GM12875 (cell line): ENCODE measurements at regions not wholly inside any gene's neighbourhood (a gene's known extent, or its start where the extent isn't known, plus 50 kb on each side); places are given as distances from the start of the nearest gene placed in this dataset.

ENCODE experiments used
- H3K4me3 ChIP-seq: one replicate; pipeline ENCODE4 v1.5.1; 2011; ENCODE audit warnings: low read depth, low read length, control low read depth
- CTCF ChIP-seq: IDR thresholded peaks from 2 replicates; pipeline ENCODE4 v1.5.1; 2011; ENCODE audit warnings: low read depth, mild to moderate bottlenecking, control low read depth, inconsistent platforms, low read length, moderate library complexity, borderline replicate concordance; ENCODE audit not compliant: insufficient read depth

DNA sequence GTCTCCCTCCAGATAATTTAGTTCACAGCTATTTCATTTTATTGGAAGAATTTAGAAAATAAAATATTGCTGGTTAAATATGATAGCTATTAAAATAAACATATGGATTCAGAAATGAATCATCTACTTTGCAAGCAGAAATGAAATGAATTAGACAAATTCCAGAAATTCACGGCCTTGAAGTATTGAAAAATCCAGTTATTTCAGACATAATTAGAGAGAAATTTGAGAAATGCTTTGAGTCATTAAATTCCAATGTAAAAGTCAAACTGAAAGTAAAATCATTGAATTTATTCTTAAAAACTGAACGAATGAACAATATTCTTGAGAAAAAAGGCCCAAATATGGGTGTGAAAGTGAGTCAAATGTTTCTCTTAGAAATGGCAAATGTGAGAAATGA, 632.6 kb upstream of the EDIL3 start:
- no peak for TF ChIP-seq CTCF

GRCh38 chr5:85030316-85031084, 645.8 kb upstream of the EDIL3 start:
- no peak overlapping the region for H3K4me3 ChIP-seq
- no peak for TF ChIP-seq CTCF

More for the DNA sequence above, 632.6 kb upstream of the EDIL3 start:
- no peak overlapping the region for H3K4me3 ChIP-seq

DNA sequence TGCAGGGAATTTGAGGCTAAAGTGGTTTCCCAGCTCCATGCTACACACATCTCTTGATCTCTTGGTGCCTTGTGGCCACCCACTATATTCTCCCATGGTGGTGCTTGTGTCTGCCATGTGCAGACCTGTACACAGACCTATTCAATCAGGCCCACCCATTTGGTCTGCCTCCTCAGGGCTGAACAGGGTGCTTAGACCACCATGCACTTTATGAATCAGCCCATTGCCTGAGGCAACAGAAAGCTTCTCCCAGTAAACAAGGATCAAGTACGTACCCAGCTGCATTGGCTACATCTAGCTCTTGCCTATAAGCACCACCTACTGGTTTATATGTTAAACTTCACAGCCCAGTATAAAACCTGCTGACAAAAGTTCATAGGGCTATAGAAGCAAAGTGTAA, 664.3 kb upstream of the EDIL3 start:
- no peak overlapping the region for H3K4me3 ChIP-seq
- no peak for TF ChIP-seq CTCF

- no peak for TF ChIP-seq CTCF
- H3K4me3 ChIP-seq = no peak overlapping the region
These were observed 668.1 kb upstream of the EDIL3 start for GRCh38 chr5:85052826-85053225.

DNA sequence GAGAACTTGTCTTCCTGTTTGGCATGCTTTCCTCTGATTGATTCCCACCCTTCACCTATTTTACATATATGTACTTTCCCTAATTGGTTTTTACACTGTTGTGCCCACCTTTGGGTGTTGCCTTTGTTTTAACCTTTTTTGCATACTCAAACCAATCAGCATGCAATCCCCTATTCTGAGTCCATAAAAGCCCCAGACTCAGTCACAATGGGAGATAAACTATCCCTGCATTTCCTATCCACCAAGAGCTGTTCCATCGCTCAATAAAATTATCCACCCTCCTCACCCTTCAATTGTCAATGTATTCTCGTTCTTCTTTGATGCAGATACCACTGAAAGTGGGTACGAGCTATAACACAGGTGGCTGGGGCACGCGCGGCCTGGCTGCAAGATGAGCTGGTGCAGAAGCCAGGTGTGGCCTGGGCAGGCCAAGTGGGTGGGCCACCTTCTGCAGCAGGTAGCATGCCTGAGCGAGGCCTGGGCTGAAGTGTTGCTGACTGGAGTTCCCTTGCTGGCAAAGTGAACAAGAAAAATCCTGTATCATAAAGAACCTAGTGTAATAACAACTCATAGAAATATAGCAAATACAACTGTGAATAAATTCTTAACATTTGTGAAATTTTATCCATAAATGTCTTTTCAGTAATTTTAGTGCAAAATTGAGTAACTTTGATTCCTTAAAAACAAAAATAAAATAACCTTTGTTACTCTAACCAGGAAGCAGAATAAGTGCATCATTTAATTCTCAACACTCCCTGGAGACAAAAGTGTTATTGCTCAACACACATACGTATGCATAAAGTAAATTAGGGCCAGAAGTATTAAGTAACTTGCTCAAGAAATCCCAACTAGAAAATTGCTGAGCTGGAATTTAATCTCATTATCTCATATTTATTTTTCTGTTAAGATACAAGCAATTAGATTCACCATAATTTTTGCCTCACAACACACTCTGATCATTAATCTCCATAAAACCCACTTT, 685.3 kb upstream of the EDIL3 start:
- TF ChIP-seq CTCF = no peak
- H3K4me3 ChIP-seq = no peak overlapping the region

DNA sequence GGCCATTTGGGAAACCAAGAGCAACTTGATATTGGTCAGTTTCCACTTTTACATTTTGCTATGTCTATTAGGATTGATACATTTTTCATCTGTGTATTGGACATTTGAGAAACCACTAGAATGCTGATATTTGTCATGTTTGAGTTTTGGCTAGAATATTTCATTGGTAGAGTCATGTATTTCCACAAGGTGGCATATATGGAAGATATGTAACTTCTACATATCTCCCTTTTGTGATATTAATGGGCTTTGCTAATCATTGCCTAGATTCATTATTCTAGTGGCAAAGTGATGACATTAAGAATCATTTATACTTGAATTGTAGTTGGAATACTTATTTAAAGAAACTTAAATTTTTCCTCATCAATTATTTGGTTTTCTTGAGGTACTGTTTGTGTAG, 692.9 kb upstream of the EDIL3 start:
- H3K4me3 ChIP-seq = no peak overlapping the region
- TF ChIP-seq CTCF = no peak
